Muscle of leg (tissue), 3 donors: ENCODE measurements at regions not wholly inside any gene's neighbourhood (a gene's known extent, or its start where the extent isn't known, plus 50 kb on each side); places are given as distances from the start of the nearest gene placed in this dataset.

Source experiments
- DNase-seq: peaks from one replicate; pipeline ENCODE4 v3.0.0; 2013
- H3K27ac ChIP-seq: one replicate; pipeline ENCODE4 v1.5.1; 2013; ENCODE audit warnings: mild to moderate bottlenecking, low read length, control low read depth
- H3K27me3 ChIP-seq: one replicate; pipeline ENCODE4 v1.6.1; 2013; ENCODE audit warnings: low read length; ENCODE audit not compliant: control insufficient read depth, insufficient read depth
- H3K36me3 ChIP-seq: one replicate; pipeline ENCODE4 v1.6.1; 2013; ENCODE audit warnings: low read length; ENCODE audit not compliant: control insufficient read depth, insufficient read depth
- H3K4me1 ChIP-seq: one replicate; pipeline ENCODE4 v1.6.1; 2013; ENCODE audit warnings: low read length; ENCODE audit not compliant: control insufficient read depth, insufficient read depth
- H3K4me3 ChIP-seq: one replicate; pipeline ENCODE4 v1.5.1; 2013; ENCODE audit warnings: low read length, control low read depth
- H3K9me3 ChIP-seq: replicated peaks from 2 replicates; pipeline ENCODE4 v1.6.1; 2013; ENCODE audit warnings: low read depth, low read length; ENCODE audit not compliant: control insufficient read depth
- WGBS: methylation state at CpG from one replicate; pipeline ENCODE4 v1.1.5; 2013; ENCODE audit warnings: missing lambda C conversion rate; ENCODE audit not compliant: insufficient coverage; 5-methylcytosine and 5-hydroxymethylcytosine counted together

DNA sequence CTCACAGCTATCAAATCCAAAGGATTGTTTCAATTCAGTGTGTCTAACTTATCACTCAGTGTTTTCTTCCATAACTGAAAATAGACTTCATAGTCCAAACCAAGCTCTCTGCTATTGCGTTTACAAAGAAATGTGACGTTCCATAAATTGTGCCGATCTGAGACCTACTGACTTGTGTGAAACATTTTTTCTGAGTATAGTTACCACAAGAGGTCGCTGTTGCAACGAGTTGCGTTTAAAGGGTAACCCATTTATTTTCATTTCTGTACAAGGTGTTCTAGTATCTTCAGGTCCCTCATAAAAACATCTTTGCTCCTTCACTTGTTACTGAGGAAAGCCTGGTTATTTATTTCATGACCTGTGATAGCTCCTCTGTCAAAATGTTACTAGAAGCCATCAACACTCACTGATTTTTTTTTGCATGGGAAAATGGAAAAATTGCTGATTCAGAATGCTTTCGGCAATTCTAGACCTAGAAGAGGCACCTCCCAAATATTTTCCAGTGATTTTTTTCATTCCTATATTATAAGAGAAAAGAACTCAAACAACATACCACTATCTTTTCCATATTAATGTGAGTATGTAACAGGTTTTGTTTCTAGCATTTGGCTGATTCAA, 60.9 kb upstream of the OR4E1 start:
- WGBS, result no CpG with 5 or more reads among the region's 7 CpGs
- Histone ChIP-seq H3K36me3 (no peaks in the 10 kb centered on the region), H3K9me3 (no peaks in the 10 kb centered on the region), H3K27me3 (no peaks in the 10 kb centered on the region), H3K27ac (no peak overlapping the region), H3K4me3 (no peak overlapping the region), H3K4me1 (no peaks in the 10 kb centered on the region)
- DNase-seq, result peak; percentile 19

DNA sequence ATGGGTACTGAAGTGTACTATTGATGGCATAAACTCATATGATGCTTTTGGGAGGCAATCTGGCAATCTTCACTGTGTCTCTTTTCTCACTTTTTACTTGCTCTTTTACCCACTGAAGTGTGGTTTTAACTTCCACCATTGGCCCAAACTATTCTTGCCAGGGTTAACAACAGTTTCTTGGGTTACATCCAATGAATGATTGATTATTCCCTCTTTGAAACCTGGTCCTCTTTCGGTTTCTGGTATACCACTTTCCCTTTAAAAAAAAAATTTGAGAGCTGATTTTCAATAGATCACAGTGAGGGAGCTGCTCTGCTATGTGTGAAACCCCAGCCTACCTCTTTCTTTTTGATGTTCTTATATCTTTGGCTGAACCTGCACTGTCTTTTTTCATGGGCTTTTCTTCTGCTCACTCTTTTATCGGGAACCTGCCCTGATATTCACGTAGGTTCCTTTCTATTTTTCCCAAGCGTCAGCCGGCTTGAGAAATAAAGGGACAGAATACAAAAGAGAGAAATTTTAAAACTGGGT, 56.1 kb upstream of the OR4E1 start:
- no peak overlapping the region for H3K4me3 ChIP-seq
- WGBS, result 52% methylated on average over 4 of the region's 5 CpGs
- no peak for DNase-seq

DNA sequence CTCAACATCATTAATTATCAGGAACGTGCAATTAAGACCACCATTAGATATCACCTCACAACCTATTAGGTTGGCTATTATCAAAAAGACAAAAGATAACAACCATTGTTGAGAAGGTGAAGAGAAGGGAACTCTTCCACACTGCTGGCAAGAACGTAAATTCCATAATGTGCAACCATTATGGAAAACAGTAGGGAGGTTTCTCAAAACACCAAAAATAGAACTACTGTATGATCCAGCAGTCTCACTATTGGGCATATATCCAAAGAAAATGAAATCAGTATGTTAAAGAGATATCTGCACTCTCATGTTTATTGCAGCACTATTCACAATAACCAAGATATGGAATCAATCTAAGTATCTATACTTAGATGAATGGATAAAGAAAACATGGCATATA, 51.6 kb upstream of the OR4E1 start:
- H3K27ac ChIP-seq, result no peak overlapping the region
- no peaks in the 10 kb centered on the region for H3K9me3 ChIP-seq
- H3K36me3 ChIP-seq, result no peaks in the 10 kb centered on the region
- no peak overlapping the region for H3K4me3 ChIP-seq
- H3K4me1 ChIP-seq, result no peaks in the 10 kb centered on the region
- DNase-seq, result no peak
- H3K27me3 ChIP-seq, result no peaks in the 10 kb centered on the region
- WGBS, result no CpG with 5 or more reads among the region's 2 CpGs

More for the DNA sequence above, 56.1 kb upstream of the OR4E1 start:
- H3K27me3 ChIP-seq, result no peaks in the 10 kb centered on the region
- H3K36me3 ChIP-seq, result no peaks in the 10 kb centered on the region
- H3K9me3 ChIP-seq, result no peaks in the 10 kb centered on the region
- no peak overlapping the region for H3K27ac ChIP-seq
- no peaks in the 10 kb centered on the region for H3K4me1 ChIP-seq

DNA sequence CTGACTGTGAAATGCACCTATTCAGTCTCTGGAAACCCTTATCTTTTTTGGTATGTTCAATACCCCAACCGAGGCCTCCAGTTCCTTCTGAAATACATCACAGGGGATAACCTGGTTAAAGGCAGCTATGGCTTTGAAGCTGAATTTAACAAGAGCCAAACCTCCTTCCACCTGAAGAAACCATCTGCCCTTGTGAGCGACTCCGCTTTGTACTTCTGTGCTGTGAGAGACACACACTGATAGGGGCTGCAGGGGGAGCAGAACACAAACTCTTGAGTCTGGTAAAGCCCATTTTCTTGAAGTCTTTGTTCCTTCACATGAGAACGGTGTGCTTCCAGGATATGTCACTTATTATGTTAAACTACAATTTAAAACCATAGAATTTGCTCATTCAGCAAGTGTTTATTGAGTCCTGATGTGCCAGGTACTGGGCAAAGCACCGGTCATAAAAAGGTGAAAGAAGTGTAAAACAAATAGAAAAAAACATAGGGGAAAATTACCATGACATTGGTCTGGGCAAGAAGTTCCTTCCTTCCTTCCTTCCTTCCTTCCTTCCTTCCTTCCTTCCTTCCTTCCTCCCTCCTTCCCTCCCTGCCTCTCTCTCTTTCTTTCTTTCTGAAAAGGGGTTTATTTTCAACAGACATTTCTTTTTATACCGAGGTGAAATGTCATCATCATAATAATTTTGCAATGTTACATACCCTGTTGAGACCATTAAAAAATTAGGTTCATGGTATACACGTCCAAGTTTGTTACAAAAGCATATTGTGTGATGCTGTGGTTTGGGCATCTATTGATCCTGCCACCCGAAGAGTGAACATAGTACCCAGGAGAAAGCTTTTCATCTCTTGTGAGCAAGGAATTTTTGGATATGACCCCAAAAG, 50.7 kb upstream of the OR4E1 start:
- Histone ChIP-seq H3K9me3 (no peaks in the 10 kb centered on the region), H3K27me3 (no peaks in the 10 kb centered on the region), H3K4me3 (no peak overlapping the region), H3K27ac (no peak overlapping the region), H3K36me3 (no peaks in the 10 kb centered on the region), H3K4me1 (no peaks in the 10 kb centered on the region)
- WGBS, result 67% methylated on average over 2 of the region's 8 CpGs
- no peak for DNase-seq

DNA sequence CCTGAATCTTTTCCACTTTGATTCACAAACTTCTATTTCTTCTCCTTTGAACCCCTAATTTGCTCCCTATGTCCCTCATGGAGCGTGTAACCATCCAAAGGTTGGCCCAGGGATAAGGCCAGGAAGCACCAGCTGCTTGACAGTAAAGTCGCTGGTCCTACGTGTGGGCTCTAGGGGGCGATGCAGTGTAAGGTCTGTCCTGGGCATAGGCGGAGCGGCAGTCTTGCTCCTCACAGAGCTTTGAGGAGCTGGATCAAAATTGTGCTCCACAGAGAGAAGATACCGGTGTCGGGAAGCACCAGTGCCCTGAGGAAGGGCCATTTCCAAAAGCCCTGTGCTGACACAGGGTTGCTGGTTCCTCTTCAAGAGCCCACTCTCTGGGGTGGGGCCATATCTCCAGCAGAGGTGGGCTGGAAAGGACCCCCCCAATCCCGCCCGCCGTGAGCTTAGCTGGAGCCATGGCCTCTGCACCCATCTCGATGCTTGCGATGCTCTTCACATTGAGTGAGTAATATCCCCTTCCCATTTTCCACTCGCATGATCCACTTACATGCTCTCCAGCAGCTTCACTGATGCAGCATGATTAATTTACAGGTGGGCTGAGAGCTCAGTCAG, 49.9 kb upstream of the OR4E1 start:
- 48% methylated on average over 14 of the region's 14 CpGs for WGBS
- Histone ChIP-seq H3K36me3 (no peaks in the 10 kb centered on the region), H3K27ac (no peak overlapping the region), H3K4me3 (no peak overlapping the region), H3K4me1 (no peaks in the 10 kb centered on the region), H3K27me3 (no peaks in the 10 kb centered on the region), H3K9me3 (no peaks in the 10 kb centered on the region)
- DNase-seq, result no peak
